ENCODE measurements at regions not wholly inside any gene's neighbourhood (a gene's known extent, or its start where the extent isn't known, plus 50 kb on each side); places are given as distances from the start of the nearest gene placed in this dataset.

DNA sequence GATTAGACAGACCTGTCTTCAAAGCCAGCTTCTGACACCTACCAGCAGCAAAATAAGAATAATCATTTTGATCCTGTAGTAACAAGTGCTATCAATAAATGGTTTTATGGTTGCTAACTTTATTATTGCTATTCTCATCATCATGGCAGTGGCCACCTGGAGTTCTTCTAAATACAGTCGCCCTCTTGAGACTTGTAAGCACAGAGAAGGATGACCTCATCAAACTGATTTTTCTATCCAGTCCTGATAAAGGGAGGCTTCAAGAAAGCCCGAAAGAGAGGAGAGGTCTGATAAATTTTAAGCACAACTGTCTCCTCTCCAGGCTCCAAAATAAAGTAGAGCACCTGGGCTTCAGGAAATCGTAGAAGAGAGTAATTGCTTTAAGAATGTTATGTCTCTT, 286.4 kb downstream of the USP46 start:
- no peak overlapping the region for H3K4me3 ChIP-seq (replicated peaks in 1 of 2; ENCODE audit: low read depth in 2 of 2, low read length in 2 of 2)
- no peak for DNase-seq (ENCODE audit: low read depth in 2 of 2)
- no peak for TF ChIP-seq CTCF (IDR thresholded peaks at IDR 0.05; ENCODE audit: low read depth, low read length)

GRCh38 chr4:52373650-52374049, 285.5 kb downstream of the USP46 start:
- TF ChIP-seq CTCF (IDR thresholded peaks at IDR 0.05; ENCODE audit: low read depth, low read length), result no peak
- no peak overlapping the region for H3K4me3 ChIP-seq (replicated peaks in 1 of 2; ENCODE audit: low read depth in 2 of 2, low read length in 2 of 2)
- no peak for DNase-seq (ENCODE audit: low read depth in 2 of 2)

GRCh38 chr4:52374877-52375276, 284.2 kb downstream of the USP46 start:
- no peak for DNase-seq (ENCODE audit: low read depth in 2 of 2)
- no peak overlapping the region for H3K4me3 ChIP-seq (replicated peaks in 1 of 2; ENCODE audit: low read depth in 2 of 2, low read length in 2 of 2)
- no peak for TF ChIP-seq CTCF (IDR thresholded peaks at IDR 0.05; ENCODE audit: low read depth, low read length)

DNA sequence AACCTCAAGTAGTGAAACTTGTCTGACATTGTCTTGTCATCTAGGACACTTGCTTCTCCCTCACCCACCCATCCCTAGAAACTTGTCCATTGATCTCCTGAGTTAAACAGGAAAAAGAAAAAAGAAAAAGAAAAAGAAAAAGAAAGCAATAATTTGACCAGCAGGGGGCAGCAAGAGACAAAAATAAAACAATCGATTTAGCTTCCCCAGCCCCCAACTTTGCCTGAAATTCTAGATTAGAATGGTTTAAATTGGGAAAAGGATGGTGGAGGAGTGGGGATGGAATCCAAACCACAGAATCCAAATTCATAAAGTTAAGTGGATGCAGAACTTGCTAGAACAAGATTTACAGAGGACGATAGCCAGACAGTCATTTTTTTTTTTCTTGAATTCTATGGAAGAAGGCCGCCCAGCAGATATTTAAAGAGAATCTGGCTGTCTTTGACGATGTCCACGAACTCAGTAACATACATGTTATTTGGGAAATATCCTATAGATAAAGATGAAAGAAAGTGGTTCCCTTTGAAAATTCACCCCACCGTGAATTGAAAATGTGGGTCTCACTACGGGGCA, 282.9 kb downstream of the USP46 start:
- H3K4me3 ChIP-seq (replicated peaks in 1 of 2; ENCODE audit: low read depth in 2 of 2, low read length in 2 of 2), result no peak overlapping the region
- peak; percentile 67 to 69 for DNase-seq (ENCODE audit: low read depth in 2 of 2)
- TF ChIP-seq CTCF (IDR thresholded peaks at IDR 0.05; ENCODE audit: low read depth, low read length), result peak; percentile 32

DNA sequence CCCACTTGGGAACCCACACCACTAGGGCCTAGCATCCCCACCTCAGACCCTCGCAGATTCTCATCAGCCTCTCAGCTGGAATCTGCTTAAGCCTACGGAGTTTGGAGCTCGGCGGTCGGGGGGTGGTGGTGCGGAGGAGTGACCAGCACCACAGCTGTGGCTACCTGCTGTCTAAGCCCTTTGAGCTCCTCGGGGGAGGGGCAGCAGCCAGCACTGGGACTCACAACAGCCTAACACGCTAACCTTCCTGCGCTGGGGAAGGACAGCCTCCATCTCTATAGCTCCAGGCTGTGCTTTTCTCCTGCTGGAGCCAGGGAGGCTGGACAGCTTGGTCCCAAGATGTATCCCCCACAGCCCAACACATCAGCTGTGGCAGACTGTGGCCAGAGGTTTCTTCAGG, 281.5 kb downstream of the USP46 start:
- DNase-seq (ENCODE audit: low read depth in 2 of 2), result no peak
- H3K4me3 ChIP-seq (replicated peaks in 1 of 2; ENCODE audit: low read depth in 2 of 2, low read length in 2 of 2), result no peak overlapping the region
- no peak for TF ChIP-seq CTCF (IDR thresholded peaks at IDR 0.05; ENCODE audit: low read depth, low read length)

DNA sequence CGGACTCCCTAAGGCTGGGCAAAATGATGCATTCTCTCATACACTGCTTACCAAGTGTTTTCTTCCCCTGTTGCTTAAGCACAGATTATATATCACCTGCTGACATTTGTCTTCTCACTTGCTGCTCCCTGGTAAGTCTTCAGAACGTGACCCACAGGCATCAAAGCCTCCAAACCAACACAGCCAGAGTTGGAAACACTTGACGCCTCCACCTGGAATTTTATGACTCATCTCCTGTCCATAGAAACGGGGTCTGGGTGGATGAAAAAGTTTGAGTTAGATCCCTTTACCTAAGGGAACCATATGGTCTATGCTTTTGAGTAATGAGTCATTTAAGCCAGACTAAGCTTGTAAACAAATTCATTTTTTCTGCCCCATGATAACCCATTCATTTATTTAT, 251.6 kb downstream of the USP46 start:
- TF ChIP-seq CTCF (IDR thresholded peaks at IDR 0.05; ENCODE audit: low read depth, low read length), result no peak
- no peak for DNase-seq (ENCODE audit: low read depth in 2 of 2)
- H3K4me3 ChIP-seq (replicated peaks in 1 of 2; ENCODE audit: low read depth in 2 of 2, low read length in 2 of 2), result no peak overlapping the region

DNA sequence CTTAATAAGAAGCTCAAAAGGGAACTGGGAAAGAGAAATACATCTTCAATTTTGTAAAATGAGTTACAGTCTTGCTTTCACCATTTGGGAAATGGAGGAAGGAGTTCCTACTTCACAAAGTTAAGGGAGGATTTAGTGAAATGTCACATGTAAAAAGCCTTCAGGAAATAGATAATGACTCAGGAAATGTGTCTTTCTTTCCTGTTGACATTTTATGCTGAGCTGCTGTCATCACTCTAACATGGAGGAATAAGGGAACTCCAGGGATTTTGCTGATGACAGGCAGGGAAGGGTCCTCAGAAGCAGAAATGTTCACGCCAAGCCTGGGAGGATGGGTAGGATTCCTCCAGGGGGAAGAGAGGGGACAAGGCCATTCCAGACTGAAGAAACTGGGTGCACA, 251.1 kb downstream of the USP46 start:
- no peak overlapping the region for H3K4me3 ChIP-seq (replicated peaks in 1 of 2; ENCODE audit: low read depth in 2 of 2, low read length in 2 of 2)
- DNase-seq (ENCODE audit: low read depth in 2 of 2), result no peak
- no peak for TF ChIP-seq CTCF (IDR thresholded peaks at IDR 0.05; ENCODE audit: low read depth, low read length)
